ENCODE measurements at regions not wholly inside any gene's neighbourhood (a gene's known extent, or its start where the extent isn't known, plus 50 kb on each side); places are given as distances from the start of the nearest gene placed in this dataset.
A peak's percentile ranks its signal among the peaks of the same experiment; 100 is the strongest.

DNA sequence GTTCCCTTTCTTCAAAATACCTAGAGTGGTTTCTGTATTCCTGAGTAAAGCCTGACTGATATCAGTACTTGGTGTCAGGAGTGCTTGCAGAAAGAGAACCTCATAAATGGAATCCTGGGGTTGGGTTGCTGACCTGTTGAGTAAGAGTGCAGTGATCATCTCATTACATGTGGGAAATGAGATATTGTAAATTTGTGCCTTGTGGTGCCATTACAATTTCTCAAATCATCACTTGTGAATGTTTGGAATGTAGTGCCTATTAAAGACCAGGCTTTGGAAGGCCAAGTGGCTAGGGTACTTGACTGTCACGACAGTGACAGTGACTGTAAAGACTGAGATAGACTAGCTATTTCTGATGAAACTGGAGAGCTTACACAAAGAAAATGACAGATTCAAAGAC lies 176.7 kb upstream of the CTTNBP2NL start:
- no peak for DNase-seq (ENCODE audit: low spot score)

DNA sequence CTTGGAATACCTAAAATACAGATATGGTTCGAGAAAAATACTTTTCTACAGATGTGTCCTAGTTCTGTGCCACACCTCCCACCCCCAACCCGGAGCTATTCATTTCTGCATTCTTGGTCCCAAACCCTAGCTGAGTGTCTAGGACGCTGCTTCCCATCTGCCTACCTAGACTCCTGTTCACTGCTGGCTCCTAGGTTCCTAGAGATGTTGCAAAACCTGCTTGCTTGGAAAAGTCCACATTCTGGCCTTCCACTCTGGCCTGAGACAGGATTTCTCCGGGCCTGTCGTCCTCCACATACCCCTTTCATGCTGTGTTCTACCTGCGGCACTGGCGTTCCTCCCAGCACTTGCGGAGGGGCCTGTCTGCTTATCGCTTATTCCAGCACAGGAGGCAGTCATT lies 165.8 kb upstream of the CTTNBP2NL start:
- DNase-seq (ENCODE audit: low spot score): no peak

DNA sequence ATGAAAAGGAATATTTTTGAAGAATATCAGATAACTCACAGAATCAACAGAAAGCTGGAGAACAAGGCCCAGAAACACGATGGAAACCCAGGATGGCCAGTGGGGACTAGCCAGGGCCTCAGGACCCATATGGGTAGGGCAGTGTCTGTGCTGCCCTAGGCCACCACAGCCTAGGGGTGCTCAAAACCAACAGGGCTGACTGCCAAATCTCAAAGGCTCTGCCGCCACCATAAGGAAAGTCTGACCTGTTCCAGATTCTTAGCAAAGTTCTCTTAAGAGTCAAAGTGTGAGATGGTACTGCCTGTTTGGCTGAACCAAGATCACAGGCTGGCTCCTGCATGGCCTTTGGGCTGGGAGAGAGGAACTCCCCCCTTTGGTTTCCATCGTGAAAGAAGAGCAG lies 164.7 kb upstream of the CTTNBP2NL start:
- no peak for DNase-seq (ENCODE audit: low spot score)

DNA sequence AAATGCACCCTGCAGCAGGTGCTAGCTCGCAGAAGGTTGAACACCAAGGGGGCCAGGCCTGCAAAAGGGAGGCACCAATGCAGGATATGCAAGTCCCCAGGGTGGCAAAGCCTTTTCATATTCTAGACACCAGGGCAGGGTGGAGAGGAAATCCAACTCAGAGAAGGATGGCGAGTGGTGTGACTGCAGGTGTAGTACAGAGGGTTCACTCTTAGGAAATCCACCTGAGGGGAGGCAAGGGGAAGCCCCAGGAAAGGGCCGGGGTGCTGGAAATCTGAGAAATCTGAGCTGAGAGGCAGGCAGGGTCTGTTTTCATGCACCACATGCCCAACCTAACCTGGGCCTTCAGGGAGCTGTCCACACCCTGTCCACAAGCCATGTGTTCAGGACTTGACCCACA lies 163.2 kb upstream of the CTTNBP2NL start:
- no peak for DNase-seq (ENCODE audit: low spot score)

DNA sequence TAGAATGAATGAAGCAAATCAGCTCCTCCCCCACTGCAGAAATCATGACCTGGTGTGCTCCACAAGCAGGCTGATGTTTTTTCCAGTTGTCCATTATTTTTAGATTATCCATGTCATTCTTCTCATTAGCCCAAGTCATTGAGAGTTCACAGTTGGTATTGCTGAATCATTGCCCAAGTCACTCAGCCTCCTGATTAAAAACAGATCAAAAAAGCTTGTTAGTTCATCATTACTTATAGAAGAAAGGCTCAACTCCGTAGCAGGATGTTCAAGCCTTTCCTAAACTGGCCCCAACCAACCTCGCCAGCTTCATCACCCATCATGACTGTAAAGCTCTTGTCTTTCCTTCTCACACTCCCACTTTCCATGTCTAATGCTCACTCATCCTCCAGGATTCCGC lies 161.3 kb upstream of the CTTNBP2NL start:
- DNase-seq (ENCODE audit: low spot score): no peak

DNA sequence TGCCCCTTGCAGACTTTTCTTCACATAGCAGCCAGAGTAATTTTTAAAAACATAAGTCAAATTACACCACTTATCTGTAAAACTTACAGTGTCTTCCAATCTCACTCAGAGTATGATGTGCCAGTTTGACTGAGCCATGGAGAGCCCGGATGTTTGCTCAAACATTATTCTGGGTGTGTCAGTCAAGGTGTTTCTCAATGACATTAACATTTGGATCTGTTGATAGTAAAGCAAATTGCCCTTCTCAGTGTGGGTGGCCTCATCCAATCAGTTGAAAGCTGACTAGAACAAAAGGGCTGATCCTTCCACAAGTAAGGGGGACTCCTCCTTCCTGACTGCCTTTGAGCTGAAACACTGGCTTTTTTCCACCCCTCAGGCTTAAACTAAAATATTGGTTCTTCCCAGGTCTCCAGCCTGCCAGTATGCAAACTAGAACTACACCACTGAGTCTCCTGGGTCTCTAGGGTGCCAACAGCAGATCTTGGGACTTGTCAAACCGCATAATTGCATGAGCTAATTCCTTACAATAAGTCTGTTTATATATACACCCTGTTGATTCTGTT lies 157.9 kb upstream of the CTTNBP2NL start:
- DNase-seq (ENCODE audit: low spot score): no peak

DNA sequence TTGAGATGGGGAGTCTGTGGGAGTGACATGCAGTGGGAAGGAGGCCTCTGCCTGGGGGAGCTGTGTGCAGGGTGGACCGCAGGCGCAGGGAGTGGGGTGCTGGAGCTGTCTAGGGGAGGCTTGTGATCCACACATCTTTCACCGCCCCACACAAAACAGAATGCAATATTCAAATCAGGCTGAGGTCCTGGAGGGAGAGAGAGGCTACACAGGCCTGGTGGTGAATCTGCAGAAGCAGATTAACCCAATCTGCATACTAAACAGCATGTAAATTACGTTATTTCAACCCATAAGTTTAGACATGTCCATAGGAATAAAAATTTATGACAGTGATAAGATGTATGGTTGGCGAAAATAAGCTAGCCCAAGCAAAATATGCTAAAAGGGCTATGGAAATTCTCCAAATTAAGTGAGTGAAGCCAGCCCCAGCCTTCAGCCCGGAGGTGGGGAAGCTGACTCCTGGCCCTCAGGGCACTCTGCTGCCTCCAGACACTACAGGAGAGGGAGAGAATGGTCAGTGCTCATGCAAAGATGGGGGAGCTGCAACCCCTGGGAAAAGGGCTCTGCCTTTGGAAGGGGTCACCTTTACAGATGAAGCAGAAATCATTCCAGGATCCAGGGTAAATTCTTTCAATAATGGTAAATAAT lies 156.2 kb upstream of the CTTNBP2NL start:
- DNase-seq (ENCODE audit: low spot score): peak; percentile 18

DNA sequence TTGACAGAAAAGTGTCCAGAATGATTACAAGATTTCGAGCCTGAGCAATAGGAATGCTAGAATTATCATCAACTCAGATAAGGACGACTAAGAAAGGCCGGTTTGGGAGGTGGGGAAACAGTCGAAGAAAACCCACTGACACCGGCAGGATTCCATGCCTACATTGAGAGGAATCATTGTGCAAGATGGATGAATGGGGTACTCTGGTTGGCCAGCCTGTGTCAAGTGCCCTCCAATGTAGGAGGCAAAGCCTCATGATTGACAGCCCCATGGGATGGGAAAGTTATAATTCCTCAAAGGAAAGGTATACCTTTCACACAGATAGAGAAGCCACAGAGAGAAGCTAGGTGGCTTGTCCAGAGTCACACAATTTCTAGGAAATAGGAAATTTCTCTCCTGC lies 153.5 kb upstream of the CTTNBP2NL start:
- DNase-seq (ENCODE audit: low spot score): no peak

DNA sequence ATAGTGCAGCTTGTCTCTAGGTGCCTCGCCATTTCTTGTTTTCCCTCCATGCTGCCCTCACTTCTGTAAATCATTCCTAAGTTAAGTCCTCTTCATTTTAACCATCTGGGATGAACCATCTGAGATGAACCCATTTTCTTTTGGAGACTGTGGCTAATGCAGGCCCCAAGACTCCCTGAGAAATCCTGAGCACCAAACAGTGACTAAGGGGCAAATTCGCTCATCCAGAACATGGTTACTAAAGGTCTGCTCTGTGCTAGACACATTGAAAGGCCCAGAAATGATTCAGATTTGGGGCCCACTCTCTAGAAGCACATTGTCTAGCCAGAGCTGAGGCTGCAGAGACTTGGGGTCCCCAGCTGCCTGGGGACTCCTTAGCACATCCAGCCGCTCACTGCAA lies 151.9 kb upstream of the CTTNBP2NL start:
- no peak for DNase-seq (ENCODE audit: low spot score)

DNA sequence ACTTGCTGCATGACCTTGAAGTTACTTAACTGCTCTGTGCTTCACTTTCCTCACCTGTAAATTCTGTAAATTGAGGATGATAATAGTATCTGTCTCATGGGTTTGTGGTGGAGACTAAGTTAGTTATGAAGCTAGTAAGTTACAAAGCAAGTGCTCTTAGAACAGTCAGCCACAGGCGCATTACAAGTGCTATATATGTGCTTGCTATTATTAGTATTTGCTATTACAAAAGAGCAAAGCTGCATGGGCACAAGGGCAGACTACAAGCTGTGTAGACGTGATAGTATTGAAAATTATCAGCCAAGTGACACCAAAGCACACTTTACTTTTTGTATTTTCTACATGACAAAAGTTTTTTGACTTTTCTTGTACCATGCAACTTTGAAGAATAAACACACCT lies 150.9 kb upstream of the CTTNBP2NL start:
- DNase-seq (ENCODE audit: low spot score): no peak

DNA sequence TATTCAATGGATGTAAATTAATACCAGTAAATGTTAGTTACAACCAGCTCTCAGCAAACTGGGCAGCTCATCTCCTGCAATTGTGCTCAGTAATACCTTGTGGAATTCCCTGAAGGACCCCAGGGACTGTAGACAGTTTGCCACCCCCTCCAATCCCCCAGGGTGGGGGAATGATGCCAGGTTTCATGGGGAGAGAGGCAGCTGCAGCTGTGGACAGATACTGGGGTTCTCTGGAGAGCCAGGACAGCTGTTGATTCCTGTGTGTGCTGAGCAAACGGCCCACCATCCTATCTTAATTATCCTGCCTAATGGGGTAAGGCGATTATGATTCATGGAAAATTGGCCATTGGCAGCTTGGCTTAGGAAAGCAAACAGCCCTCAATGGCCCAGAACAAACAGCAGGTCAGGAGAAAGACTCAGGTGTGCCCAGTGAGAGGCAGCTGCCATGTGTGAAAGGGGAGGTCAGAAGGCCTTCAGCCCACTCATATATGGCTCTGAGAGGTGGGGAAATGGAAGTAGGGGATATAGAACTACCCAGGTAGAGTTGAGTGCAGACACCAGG lies 148.9 kb upstream of the CTTNBP2NL start:
- DNase-seq (ENCODE audit: low spot score): no peak

DNA sequence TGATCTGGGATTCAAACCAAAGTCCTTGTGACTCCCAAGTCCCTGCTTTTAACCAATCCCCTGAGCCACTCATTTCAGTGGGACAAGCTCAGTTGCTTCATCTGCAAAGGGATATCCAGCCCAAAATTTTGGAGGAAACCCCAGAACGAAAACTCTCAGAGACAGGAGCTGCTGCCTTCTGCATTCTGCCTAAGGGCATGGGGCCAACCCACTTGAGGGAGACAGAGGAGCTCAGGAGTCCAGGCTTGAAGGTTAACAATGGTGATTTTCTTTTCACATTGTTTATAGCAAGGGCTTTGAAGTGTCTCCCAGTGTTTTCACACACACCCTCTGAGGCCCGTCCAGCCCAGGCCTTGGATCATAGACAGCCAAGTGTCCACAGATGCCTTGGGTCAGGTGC lies 148.1 kb upstream of the CTTNBP2NL start:
- DNase-seq (ENCODE audit: low spot score): no peak

DNA sequence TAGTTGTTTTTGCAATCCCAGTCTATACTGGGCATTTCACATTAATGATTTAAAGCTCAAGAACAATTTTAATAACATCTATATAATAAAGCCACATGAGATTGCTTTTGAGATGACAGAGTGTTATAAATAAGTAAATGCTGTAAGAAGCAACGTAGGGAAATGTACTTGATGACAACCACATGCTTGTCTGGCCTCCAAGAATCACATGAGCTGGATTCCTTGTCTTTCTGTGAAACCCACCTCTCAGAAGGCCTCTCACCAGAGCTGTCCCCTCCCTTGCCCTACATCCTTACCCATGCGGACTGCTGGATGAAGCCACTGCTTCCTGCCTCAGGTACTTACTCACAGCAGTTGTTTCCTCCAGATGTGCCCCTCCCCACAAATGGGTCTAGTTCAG lies 145.1 kb upstream of the CTTNBP2NL start:
- DNase-seq (ENCODE audit: low spot score): no peak

DNA sequence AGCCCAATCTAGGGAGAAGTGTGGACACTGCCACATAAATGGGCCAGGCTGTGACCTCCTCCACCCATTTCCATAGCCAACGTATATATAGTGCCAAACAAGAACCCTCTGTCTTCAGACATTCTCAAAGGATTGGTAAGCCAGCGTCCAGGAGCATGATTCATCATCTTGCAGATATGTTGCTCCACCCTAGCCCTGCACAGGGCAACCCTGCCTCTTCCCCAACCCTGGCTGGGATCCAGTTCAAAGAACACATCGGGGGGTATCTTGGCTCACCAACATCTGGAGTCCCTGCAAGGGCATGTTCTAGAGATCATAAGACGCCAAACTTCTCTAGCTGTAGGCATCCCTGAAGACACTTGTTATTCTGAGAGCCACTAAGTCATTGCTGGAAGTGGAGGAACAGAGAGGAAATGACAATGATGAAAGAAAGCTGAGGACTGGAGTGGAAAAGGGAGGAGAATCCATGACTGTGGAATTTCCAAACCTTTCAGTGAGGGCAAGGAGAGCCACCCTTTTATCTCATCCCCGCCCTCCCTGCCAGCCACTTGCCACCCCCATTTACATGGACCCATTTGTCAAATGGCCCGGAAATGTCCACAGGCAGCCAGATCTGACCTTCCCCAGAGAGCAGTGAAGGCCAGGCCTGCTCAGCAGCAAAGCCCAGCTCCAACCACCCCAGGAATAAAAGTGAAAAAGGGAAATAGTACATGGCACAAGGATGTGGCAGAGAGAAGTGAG lies 144.1 kb upstream of the CTTNBP2NL start:
- DNase-seq (ENCODE audit: low spot score): no peak

DNA sequence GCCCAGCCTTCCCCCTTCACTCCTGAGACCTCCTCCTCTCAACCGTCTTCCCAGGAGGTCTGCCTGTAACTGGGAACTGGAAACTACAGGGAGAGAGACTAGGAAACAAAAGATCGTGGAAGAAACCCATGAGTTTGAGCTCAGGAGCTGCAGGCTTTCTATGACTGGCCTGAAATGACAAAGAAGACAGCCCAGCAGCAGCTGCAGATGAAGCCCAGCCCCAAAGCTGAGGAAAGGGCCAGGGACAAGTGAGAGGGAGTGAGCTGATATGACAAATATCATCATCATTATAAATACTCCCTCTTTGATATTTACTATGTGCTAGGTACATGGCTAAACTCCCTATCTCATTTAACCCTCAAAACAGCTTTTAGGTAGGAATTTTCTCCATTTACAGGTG lies 142.6 kb upstream of the CTTNBP2NL start:
- DNase-seq (ENCODE audit: low spot score): no peak

DNA sequence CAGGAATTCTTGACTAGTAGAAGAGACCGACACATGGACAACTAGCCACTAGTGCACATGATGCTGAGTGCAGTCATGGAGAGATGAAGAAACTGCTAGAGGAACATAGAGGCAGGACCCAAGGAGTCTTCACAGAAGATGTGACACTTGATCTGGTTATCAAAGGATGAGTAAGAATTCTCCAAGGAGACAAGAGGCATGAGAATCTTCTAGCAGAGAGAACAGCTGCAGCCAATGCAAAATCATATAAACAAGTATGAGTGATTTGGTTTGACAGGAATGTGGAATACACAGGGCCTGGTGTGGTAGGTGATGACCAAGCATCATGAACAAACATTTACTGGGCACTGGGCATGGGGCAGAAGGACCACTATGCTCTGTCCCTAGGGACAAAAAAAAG lies 140.9 kb upstream of the CTTNBP2NL start:
- no peak for DNase-seq (ENCODE audit: low spot score)

DNA sequence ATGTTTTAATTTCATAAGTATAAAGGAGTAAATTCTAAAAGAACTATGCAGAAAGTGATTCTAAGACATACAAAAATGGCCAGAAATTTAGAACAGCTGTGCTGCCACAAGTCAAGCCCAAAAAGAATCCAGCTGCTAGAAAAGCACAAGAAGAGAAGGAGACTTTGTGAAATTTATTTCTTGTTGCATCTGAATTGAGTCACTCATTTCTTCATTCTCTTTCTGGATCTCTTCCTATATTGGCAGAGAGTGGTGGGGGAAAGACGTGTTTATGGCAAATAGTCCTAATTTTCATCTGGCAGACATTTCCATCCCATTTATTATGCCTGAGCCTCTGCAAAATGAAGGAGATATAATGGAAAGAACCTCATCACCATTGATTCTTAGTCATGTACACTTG lies 139.6 kb upstream of the CTTNBP2NL start:
- no peak for DNase-seq (ENCODE audit: low spot score)

DNA sequence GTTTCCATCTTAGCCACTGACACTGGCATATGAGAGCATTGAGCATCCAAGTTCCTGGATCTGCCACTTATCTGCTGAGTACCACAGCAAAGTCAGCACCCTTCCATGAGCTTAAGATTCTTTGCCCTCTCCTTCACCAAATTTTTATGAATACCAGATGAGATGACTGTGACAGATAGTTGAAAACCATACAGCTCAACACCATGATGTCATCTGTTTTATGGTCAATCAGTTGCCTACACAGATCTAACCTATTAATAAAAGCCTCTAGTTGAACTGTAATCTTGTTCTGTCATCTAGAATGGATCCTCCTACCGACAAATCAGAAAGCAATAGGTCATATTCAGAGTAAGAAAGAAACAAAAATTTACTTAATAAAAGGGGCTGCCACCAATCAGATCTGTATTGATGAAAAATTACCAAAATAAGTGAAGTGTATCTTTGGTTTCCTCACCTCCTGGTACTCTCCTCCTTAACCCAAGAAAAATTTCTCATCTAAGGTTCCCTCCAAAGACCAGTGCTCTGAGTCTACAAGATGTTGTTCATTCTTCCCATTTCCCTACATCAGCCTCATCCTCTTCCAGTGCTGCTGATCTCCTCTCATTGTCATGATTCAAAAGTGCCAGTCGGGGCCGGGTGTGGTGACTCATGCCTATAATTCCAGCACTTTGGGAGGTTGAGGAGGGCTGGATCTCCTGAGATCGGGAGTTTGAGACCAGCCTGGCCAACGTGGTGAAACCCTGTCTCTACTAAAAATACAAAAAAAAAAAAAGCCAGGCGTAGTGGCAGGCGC lies 138.8 kb upstream of the CTTNBP2NL start:
- no peak for DNase-seq (ENCODE audit: low spot score)

DNA sequence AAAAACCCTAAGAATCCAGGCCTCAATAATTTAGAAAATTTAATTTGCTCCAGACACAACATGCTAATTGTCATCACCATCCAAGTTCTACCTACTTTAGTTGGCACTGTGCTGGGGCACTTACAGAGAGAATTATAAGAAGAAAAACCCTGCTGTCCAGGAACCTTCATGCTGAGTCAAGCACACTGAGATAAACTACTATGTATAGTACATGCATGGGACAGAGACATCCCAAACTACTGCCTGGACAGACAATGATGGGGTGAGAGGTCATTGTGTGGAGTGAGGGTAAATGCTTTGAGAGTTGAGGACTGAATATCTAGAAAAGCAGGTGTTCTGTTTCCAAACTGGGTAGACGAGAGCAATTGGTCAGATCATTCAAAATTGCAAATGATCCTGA lies 135.3 kb upstream of the CTTNBP2NL start:
- DNase-seq (ENCODE audit: low spot score): no peak

DNA sequence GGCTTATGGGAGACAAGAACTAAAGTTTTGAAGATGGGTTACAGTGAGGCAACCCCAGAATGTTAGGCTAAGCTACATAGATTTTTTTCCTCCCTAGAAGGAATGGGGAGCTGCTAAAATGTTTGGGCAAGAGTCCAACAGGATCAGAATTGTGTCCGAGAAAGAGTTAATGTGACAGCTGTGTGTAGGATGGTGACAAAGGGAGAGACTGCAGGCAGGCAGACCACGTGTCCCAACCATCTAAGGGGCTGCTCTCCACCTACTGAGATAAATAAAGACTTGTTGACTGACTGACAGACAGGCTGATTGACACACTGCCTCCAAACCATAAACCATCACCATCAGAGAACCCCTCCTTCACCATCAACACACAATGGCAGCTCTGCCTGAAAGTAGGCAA lies 133.7 kb upstream of the CTTNBP2NL start:
- DNase-seq (ENCODE audit: low spot score): no peak

DNA sequence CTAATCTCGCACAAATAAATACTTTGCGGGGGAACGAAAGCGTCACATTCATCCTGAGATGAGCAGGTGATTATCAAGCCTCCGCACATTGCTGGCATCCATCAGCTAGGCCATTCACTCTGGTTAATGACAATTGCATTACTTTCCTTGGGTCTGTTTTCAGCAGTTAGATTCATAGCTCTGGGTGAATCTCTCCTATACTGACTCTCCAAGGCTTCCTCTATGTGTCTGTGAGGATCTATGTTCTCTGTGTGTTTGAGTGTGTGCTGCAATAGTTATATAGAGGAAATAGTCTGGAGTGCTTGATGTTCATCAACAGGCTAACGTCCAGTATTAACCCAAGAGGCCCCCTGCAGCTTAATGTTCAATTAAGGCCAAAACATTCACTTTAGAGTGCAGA lies 133.0 kb upstream of the CTTNBP2NL start:
- no peak for DNase-seq (ENCODE audit: low spot score)

DNA sequence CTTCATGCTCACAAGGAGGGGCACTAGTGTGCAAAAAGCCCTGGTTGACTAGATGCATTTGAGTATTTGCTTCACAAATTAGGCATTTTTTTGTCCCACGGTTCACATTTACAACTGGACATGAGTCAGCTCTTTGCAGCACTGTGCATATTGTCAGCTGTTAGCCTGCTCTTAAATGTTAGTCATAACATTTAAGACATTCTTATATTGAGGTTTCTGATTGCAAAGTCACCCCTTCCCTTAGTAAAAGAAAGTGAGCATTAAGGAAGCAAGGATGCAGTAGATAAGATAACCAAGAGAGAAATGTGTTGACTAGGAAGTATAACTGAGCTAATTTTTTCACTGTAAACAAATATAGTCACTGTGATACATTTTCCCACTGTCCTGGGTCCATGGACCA lies 132.6 kb upstream of the CTTNBP2NL start:
- no peak for DNase-seq (ENCODE audit: low spot score)

DNA sequence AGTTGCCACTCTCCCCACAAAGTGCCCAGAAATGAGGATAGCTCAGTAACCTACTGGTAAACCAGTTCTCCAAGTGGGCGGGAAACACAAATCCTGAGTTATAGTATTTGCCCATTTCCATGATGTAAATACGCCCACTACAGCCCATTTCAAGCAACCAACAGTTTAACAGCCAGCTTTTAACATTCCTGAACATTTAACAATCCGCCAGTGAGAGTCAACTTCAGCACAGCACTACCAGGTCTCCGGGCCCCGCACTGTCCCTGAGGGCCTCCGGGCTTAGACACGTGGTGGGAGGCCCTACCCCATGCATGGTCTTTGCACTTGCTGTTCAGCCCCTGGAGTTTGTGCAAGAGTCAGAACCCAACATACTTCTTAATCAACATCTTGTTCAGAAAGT lies 132.0 kb upstream of the CTTNBP2NL start:
- DNase-seq (ENCODE audit: low spot score): no peak

Data from ecto neural progenitor cell (in vitro differentiated cells).